ENCODE measurements at regions not wholly inside any gene's neighbourhood (a gene's known extent, or its start where the extent isn't known, plus 50 kb on each side); places are given as distances from the start of the nearest gene placed in this dataset.

- DNase-seq (ENCODE audit: missing footprints) (no peak), ATAC-seq (no peak)
- intact Hi-C loops (cut with DNase I), result no loop called here
Measured at GRCh38 chr20:16982091-16982726, 234.1 kb downstream of the OTOR start.

- intact Hi-C loops (cut with DNase I), result no loop called here
- DNase-seq (ENCODE audit: missing footprints), result no peak
- ATAC-seq, result no peak
Measured at GRCh38 chr20:16984481-16984880, 236.3 kb downstream of the OTOR start.

DNA sequence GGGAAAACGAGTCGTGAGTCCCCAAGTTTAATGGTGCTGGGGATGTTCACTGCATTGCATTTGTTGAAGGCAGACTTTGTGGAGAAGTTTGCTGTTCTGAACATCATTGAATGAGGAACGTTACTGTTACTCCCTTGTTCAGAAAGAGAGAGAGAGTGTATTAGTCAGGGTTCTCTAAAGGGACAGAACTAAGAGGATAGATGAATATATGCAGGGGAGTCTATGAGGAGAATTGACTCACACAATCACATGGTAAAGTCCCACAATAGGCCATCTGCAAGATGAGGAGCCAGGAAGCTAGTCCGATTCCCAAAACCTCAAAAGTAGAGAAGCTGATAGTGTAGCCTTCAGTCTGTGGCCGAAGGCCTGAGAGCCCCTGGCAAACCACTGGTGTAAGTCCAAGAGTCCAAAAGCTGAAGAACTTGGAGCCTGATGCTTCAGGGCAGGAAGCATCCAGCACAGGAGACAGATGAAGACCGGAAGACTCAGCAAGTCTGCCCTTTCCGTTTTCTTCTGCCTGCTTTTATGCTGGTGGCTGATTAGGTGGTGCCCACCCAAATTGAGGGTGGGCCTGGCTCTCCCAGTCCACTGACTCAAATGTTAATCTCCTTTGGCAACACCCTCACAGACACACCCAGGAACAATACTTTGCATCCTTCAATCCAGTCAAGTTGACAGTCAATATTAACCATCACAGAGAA is 223.5 kb upstream of the PCSK2 start:
- ATAC-seq, result no peak
- intact Hi-C loops (cut with DNase I), result no loop called here
- DNase-seq (ENCODE audit: missing footprints), result no peak

DNA sequence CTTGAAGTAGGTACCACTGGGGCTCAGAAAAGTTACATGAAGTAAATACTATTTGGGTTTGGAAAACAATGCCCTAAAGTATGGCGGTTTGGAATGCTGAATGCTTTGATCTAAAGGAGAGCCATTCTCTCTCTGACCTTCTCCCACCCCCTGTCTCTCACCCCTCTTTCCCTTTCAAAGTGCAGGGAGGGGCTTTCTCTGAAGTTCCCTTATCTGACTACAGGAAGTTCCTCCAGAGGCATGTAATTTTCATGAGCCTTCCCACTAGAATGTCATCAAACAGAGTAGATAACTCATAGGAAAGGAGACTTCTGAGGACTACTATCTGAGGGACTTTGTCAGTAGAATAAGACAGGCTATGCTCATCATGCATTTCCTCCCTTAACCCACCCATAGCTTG is 216.7 kb upstream of the PCSK2 start:
- DNase-seq (ENCODE audit: missing footprints) (no peak), ATAC-seq (no peak)
- intact Hi-C loops (cut with DNase I), result no loop called here

GRCh38 chr20:17012546-17013226 is 214.2 kb upstream of the PCSK2 start:
- intact Hi-C loops (cut with DNase I), result no loop called here
- DNase-seq (ENCODE audit: missing footprints) (no peak), ATAC-seq (no peak)

- ATAC-seq (no peak), DNase-seq (ENCODE audit: missing footprints) (no peak)
- intact Hi-C loops (cut with DNase I), result no loop called here
Measured at GRCh38 chr20:17014217-17014616, 212.6 kb upstream of the PCSK2 start.

DNA sequence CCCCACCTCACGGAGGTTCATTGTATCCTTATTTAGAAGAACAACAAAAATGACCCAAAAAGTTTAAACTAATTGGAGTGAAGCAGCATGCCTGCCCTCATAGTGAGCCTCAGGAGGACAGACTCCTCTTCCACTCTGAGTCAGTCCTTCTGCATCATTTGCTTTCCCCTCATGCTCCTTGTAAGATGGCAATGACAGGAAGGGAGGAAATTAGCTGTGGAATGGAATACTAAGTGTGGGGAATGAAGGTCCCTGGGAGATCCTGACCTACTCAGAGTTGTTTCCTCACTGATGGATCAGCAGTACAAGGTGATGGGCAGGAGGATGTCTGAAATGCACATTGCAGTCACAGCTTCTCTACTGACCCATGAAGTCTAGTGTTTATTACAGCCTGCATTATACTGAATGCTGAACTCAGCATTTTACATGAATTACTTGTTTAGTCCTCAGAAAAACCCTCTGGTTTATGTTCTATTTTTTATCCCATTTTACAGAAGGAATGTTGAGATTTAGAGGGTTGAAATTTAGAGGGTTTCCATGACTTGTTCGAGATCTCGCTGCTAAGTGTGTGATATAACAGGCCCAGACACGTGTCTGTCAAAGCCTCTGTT is 212.0 kb upstream of the PCSK2 start:
- no peak for DNase-seq (ENCODE audit: missing footprints)
- intact Hi-C loops (cut with DNase I), result no loop called here
- ATAC-seq, result no peak

GRCh38 chr20:17017232-17017631 is 209.6 kb upstream of the PCSK2 start:
- ATAC-seq, result no peak
- intact Hi-C loops (cut with DNase I), result no loop called here
- no peak for DNase-seq (ENCODE audit: missing footprints)

GRCh38 chr20:17021481-17021880 is 205.4 kb upstream of the PCSK2 start:
- intact Hi-C loops (cut with DNase I), result no loop called here
- DNase-seq (ENCODE audit: missing footprints) (no peak), ATAC-seq (no peak)

GRCh38 chr20:17023036-17023435 is 203.8 kb upstream of the PCSK2 start:
- DNase-seq (ENCODE audit: missing footprints) (no peak), ATAC-seq (no peak)
- intact Hi-C loops (cut with DNase I), result no loop called here

- intact Hi-C loops (cut with DNase I), result no loop called here
- ATAC-seq, result no peak
- DNase-seq (ENCODE audit: missing footprints), result peak; percentile 64
Measured at GRCh38 chr20:17023806-17024205, 203.0 kb upstream of the PCSK2 start.

DNA sequence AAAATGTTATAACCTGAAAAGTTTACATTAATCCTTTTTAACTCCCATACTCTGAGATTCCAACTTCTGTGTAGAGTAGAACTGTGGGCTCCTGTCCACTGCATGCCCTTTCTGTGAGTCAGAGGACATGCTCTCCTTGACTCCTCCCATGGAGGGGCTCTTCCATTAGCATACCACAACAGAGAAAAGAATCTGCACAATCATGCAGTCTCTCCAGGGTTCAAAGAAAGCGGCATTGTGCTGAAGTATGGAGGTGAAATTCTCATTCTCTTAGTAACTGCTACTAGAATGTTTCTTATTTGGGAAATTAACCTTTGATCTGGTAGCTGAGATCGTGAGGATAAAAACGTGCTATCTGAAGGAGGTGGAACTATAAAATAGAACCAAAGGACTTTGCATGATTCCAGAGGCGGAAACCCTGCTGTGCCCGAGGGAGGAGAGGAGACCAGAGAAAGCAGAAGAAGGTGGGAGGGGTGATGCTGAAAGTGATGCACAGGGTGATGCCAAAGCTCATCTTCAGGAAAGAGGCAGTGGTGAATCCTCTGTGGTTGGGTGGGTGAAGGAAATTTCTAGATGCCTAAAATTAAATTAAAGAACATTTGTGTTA is 202.2 kb upstream of the PCSK2 start:
- ATAC-seq (no peak), DNase-seq (ENCODE audit: missing footprints) (no peak)
- intact Hi-C loops (cut with DNase I), result no loop called here

GRCh38 chr20:17026346-17026745 is 200.5 kb upstream of the PCSK2 start:
- DNase-seq (ENCODE audit: missing footprints), result no peak
- no peak for ATAC-seq
- intact Hi-C loops (cut with DNase I), result no loop called here

- DNase-seq (ENCODE audit: missing footprints), result no peak
- intact Hi-C loops (cut with DNase I), result no loop called here
- no peak for ATAC-seq
Measured at GRCh38 chr20:17029698-17030097, 197.1 kb upstream of the PCSK2 start.

GRCh38 chr20:17036541-17036940 is 190.3 kb upstream of the PCSK2 start:
- DNase-seq (ENCODE audit: missing footprints), result no peak
- intact Hi-C loops (cut with DNase I), result no loop called here
- no peak for ATAC-seq

DNA sequence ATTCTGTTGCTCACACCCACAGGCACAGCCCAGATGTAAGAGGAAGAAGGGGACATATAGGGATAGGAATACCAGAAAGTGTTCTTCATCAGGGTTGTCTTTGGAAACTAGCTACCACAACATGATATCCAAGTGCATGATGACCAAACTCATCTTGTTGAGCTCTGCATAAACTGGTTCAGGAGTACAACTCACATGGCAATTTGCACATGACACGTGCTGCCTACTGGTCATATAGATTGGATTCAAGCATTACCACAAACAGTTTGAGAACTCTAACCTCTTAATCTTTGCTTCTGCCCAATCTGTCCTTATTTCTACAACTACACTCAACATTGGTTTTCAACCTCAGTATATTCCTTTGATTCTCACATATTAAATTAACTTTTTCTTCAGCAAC is 184.7 kb upstream of the PCSK2 start:
- no peak for DNase-seq (ENCODE audit: missing footprints)
- intact Hi-C loops (cut with DNase I), result no loop called here
- no peak for ATAC-seq

DNA sequence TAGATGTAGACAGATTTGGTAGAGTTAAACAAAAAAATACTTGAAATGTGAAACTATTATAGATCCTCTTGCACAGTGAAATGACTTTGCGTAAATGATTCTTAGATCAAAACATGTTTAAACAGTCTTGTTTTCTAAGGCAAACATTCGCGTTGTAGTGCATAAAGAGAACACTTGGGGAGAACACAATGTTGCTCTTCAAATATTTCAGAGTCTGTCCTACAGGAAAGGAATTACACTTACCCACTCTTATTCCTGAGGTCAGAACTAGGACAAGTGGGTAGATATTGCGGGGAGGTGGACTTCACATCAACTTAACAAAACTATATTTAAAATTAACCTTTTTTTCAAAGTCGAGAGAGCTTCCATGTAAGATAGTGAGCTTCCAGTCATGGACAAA is 183.5 kb upstream of the PCSK2 start:
- ATAC-seq, result no peak
- intact Hi-C loops (cut with DNase I), result no loop called here
- no peak for DNase-seq (ENCODE audit: missing footprints)

DNA sequence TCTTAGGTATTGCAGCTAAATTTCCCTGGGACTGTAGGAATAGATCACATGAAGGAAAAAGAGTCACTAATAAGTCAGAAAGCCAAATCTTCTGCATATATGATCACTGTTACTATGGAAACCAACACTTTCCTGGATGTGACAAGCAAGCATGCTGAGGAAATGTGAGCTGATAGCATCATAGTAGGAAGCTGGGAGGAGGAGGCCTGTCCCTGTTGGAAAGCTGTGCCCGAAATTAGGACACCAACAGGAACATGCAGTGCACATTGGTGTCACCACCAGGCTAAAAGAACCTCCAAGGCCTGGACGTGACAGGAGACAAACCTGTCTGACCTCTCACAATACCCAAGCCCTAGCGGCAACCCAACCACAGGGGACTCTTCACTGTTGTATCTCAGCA is 181.9 kb upstream of the PCSK2 start:
- ATAC-seq (no peak), DNase-seq (ENCODE audit: missing footprints) (no peak)
- intact Hi-C loops (cut with DNase I), result no loop called here

DNA sequence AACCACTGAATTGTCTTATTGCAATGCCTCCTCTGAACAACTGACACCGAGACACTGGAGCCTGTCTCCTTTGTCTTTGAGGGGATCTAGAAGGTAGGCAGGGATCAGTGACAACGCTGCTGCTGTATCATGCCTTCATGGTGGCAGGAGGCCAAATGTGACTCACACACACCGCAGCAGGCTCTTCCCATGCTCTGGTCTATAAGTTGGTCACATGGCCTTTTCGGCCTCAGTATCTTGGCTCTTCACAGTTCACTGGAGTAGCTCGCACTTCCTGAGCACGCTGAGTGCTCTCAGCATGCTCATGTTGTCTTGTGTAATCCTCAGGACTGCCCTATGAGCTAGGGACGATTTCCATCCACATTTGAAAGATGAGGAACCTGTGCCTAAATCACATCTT is 167.4 kb upstream of the PCSK2 start:
- intact Hi-C loops (cut with DNase I), result no loop called here

DNA sequence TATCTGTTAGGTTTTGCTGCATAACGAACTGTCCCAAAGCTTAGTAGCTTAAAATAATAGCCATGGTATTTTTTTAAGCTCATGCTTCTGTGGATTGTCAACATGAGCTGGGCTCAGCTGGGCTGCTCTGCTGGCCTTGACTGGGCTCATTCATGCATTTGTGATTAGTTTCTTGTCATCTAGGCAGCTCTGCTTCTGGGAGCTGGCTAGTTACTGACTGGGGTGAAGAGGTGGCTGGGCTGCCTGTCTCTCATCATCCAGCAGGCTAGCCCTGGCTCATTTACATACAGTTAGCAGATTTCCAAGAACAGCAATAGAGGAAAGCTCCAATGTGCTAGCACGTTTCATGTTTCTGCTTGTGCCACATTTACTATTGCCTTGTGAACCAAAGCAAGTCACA is 165.1 kb upstream of the PCSK2 start:
- intact Hi-C loops (cut with DNase I), result no loop called here
- ATAC-seq (no peak), DNase-seq (ENCODE audit: missing footprints) (no peak)

More for the DNA sequence above, 167.4 kb upstream of the PCSK2 start:
- no peak for DNase-seq (ENCODE audit: missing footprints)
- no peak for ATAC-seq
